ENCODE measurements at regions not wholly inside any gene's neighbourhood (a gene's known extent, or its start where the extent isn't known, plus 50 kb on each side); places are given as distances from the start of the nearest gene placed in this dataset.

DNA sequence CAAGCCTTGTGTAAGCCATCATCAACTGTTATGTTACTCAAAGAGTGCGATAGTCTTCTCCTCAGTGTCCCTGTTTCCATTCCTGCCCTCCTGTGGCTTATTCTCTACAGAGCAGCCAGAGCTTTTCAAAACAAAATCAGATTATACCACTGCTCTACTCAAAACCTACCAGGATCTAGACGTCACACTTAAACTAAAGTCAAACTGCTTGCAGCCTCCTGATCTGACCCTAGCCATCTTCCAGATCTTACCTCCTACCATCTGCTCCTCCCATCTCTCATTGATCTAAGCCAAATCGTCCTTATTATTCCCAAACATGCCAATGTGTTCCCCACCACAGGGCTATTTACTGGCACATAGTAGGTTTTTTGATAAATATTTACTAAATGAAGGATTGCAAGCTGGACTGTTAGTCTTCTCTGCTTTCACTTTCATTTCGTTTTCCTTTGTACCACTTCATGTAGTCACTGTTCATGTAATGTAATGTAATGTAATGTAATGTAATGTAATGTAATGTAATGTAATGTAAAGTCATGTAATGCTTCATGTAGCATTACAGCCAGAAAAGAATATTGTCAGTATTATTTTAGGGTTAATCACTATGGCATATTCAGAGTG lies 116.1 kb downstream of the GPR37 start:
- Histone ChIP-seq H2AFZ (ENCODE audit: low read length) (no peak overlapping the region), H3K14ac (ENCODE audit: insufficient read depth, low read length) (no peak overlapping the region), H2BK15ac (ENCODE audit: low read depth, low read length) (no peak overlapping the region), H2BK5ac (ENCODE audit: insufficient read length, low read length) (no peak overlapping the region), H4K8ac (replicated peaks; ENCODE audit: insufficient read length, low read depth, low read length) (no peak overlapping the region), H3K23ac (ENCODE audit: insufficient read length, low read depth, low read length) (no peak overlapping the region), H3K18ac (ENCODE audit: insufficient read length, low read depth, low read length) (no peak overlapping the region), H2BK20ac (ENCODE audit: low read depth, low read length, poor library complexity, severe bottlenecking) (no peak overlapping the region), H2AK5ac (ENCODE audit: insufficient read length, low read length) (no peak overlapping the region), H3K9me3 (ENCODE audit: control insufficient read depth, low read depth, low read length) (no peaks in the 10 kb centered on the region), H4K5ac (ENCODE audit: insufficient read length, low read depth, low read length) (no peak overlapping the region), H3K56ac (ENCODE audit: insufficient read length, low read depth, low read length) (no peak overlapping the region), H3T11ph (ENCODE audit: low read length) (no peak overlapping the region), H3K4me1 (ENCODE audit: insufficient read depth, low read length) (no peaks in the 10 kb centered on the region), H3K79me2 (ENCODE audit: insufficient read depth, low read length) (no peaks in the 10 kb centered on the region), H3K27ac (ENCODE audit: insufficient read length, low read depth, low read length) (no peak overlapping the region), H3K9ac (ENCODE audit: extremely low read depth, insufficient read length, low read length) (no peak overlapping the region), H3K27me3 (ENCODE audit: insufficient read depth, low read length) (no peaks in the 10 kb centered on the region), H3K23me2 (ENCODE audit: insufficient read length, low read depth, low read length, poor library complexity, severe bottlenecking) (no peaks in the 10 kb centered on the region), H3K4me2 (ENCODE audit: insufficient read depth, insufficient read length, low read length) (no peak overlapping the region), H4K20me1 (ENCODE audit: control insufficient read depth, insufficient read depth, insufficient read length) (no peaks in the 10 kb centered on the region), H4K91ac (ENCODE audit: insufficient read length, low read depth, low read length) (no peak overlapping the region), H3K79me1 (ENCODE audit: insufficient read depth, low read depth, low read length, poor library complexity, severe bottlenecking) (no peaks in the 10 kb centered on the region), H2BK120ac (ENCODE audit: low read depth, low read length, poor library complexity, severe bottlenecking) (no peak overlapping the region), H2BK12ac (ENCODE audit: insufficient read length, low read depth, low read length) (no peak overlapping the region), H3K4ac (ENCODE audit: low read depth, low read length) (no peak overlapping the region)
- no peak overlapping the region for H3K4me3 Mint-ChIP-seq
- WGBS (ENCODE audit: extremely low coverage, insufficient read length, low lambda C conversion rate) = no CpG with 5 or more reads among the region's 4 CpGs
- peaks cover 5% of the 10 kb centered on the region in 2 experiments for H3K4me1 Mint-ChIP-seq
- TF ChIP-seq, protein P1, sequence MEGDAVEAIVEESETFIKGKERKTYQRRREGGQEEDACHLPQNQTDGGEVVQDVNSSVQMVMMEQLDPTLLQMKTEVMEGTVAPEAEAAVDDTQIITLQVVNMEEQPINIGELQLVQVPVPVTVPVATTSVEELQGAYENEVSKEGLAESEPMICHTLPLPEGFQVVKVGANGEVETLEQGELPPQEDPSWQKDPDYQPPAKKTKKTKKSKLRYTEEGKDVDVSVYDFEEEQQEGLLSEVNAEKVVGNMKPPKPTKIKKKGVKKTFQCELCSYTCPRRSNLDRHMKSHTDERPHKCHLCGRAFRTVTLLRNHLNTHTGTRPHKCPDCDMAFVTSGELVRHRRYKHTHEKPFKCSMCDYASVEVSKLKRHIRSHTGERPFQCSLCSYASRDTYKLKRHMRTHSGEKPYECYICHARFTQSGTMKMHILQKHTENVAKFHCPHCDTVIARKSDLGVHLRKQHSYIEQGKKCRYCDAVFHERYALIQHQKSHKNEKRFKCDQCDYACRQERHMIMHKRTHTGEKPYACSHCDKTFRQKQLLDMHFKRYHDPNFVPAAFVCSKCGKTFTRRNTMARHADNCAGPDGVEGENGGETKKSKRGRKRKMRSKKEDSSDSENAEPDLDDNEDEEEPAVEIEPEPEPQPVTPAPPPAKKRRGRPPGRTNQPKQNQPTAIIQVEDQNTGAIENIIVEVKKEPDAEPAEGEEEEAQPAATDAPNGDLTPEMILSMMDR (conservative IDR thresholded peaks at IDR 0.05) = no peak
- H3K9me3 Mint-ChIP-seq = no peaks in the 10 kb centered on the region
- no peak overlapping the region for H3K27ac Mint-ChIP-seq
- H3K36me3 Mint-ChIP-seq (ENCODE audit: insufficient read depth in 1 of 3, low read depth in 3 of 3) = no peaks in the 10 kb centered on the region
- no peaks in the 10 kb centered on the region for H3K27me3 Mint-ChIP-seq (ENCODE audit: low read depth)
- DNase-seq = no peak

All from H9 (cell line).